ENCODE measurements at regions not wholly inside any gene's neighbourhood (a gene's known extent, or its start where the extent isn't known, plus 50 kb on each side); places are given as distances from the start of the nearest gene placed in this dataset.
"Not testable (repeated sequence)": the region's sequence is repeated elsewhere in the genome, so short reads cannot be mapped to it uniquely, and the experiment has no call there.

DNA sequence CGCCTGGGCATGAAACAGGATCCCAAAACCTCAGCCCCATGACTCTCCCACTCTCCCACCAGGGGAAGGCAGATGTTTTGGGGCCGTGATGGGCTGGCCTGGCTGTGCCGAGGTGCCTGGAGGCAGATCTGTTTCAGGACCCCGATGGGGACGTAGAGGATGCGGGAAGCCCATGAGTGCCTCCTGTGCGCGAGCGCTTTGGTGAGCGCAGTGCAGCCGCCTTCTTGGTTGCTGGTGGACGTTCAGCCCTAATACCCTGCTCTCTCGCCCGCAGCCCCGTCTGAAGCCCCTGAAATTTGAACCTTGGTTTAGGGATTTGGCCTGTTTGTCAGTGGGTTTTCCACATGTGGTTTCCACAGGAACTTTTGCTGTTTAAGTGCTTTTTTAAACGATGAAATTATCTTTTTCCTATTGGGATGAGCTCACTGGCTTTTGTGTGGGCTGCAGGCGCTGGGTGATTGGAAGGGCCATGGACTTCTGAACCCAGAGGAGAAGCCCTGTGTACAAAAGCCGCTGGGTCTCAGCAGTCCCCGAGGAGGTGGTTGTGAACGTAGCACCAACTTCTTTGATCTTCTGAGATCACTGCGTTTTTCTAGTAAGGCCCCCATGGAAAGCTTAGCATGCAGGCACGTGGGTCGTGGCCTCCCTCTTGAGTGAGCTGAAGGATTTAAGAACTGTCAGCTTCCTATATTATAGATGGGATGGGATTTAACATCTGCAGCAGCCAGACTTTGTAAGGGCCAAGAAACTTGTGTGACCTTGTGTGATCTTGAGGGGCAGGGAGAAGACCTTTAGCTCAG, 148.9 kb upstream of the ZNF469 start:
- 82% methylated on average over 16 of the region's 23 CpGs for WGBS (ENCODE audit: insufficient coverage, low coverage, missing lambda C conversion rate)
- H3K36me3 ChIP-seq (ENCODE audit: control insufficient read depth, insufficient read depth, low read length); DNase-seq (ENCODE audit: extremely low read depth in 1 of 4, low spot score in 3 of 4); intact Hi-C loops (cut with micrococcal nuclease); H4K20me1 ChIP-seq (replicated peaks; ENCODE audit: control insufficient read depth, insufficient read depth, low read length); in situ Hi-C loops (cut with MboI); H3K27me3 ChIP-seq (ENCODE audit: control insufficient read depth in 2 of 2, insufficient read depth in 2 of 2, low read length in 2 of 2); H3K4me3 ChIP-seq; FAIRE-seq; H3K9me3 ChIP-seq (replicated peaks; ENCODE audit: control insufficient read depth, insufficient read depth, low read depth, low read length); H3K79me2 ChIP-seq (ENCODE audit: control insufficient read depth, insufficient read depth, low read length); BruUV-seq (replicated peaks); CTCF ChIA-PET (ENCODE audit: low intra/inter-chr PET ratio); ATAC-seq; H3K4me2 ChIP-seq (ENCODE audit: insufficient read depth, low read length); H3K9me1 ChIP-seq (ENCODE audit: control insufficient read depth, insufficient read depth, low read length); POLR2A ChIA-PET: not testable (repeated sequence)
- peak overlapping the region in 1 of 2 experiments; percentile 68; a peak in 2 of 4 replicates for H3K9ac ChIP-seq (ENCODE audit: insufficient read depth in 1 of 2, low read depth in 2 of 2, low read length in 2 of 2)
- 0 out of 2 replicates have a peak, but pooled peaks have one; percentile 3 for TF ChIP-seq ZNF766 (CRISPR knock-in tag; conservative IDR thresholded peaks at IDR 0.05)
- 0 out of 2 replicates have a peak, but pooled peaks have one; percentile 12 for TF ChIP-seq PTRF (tag; IDR thresholded peaks at IDR 0.05)
- H3K27ac ChIP-seq (ENCODE audit: extremely low read depth, low read depth, low read length) = 0 out of 3 replicates have a peak overlapping the region, but pooled peaks have one; percentile 44
- H3K4me1 ChIP-seq (replicated peaks in 1 of 2; ENCODE audit: control insufficient read depth in 2 of 2, insufficient read depth in 2 of 2, low read length in 2 of 2) = peaks cover 4 to 31% of the 10 kb centered on the region in 2 experiments; a peak in 4 of 5 replicates
- peak overlapping the region; percentile 63 for H2AFZ ChIP-seq (ENCODE audit: low read depth, low read length)

GRCh38 chr16:88234421-88235271, 148.1 kb upstream of the ZNF469 start:
- H3K79me2 ChIP-seq (ENCODE audit: control insufficient read depth, insufficient read depth, low read length); H3K36me3 ChIP-seq (ENCODE audit: control insufficient read depth, insufficient read depth, low read length); H3K9me3 ChIP-seq (replicated peaks; ENCODE audit: control insufficient read depth, insufficient read depth, low read depth, low read length); CTCF ChIA-PET (ENCODE audit: low intra/inter-chr PET ratio); POLR2A ChIA-PET; in situ Hi-C loops (cut with MboI); H3K27me3 ChIP-seq (ENCODE audit: control insufficient read depth in 2 of 2, insufficient read depth in 2 of 2, low read length in 2 of 2); BruUV-seq (replicated peaks); H4K20me1 ChIP-seq (replicated peaks; ENCODE audit: control insufficient read depth, insufficient read depth, low read length); H3K4me2 ChIP-seq (ENCODE audit: insufficient read depth, low read length); H3K4me3 ChIP-seq; H3K9me1 ChIP-seq (ENCODE audit: control insufficient read depth, insufficient read depth, low read length); intact Hi-C loops (cut with micrococcal nuclease): not testable (repeated sequence)
- FAIRE-seq = peak; percentile 97
- H2AFZ ChIP-seq (ENCODE audit: low read depth, low read length) = peak overlapping the region; percentile 63
- H3K27ac ChIP-seq (ENCODE audit: extremely low read depth, low read depth, low read length) = 0 out of 3 replicates have a peak overlapping the region, but pooled peaks have one; percentile 44
- WGBS (ENCODE audit: insufficient coverage, low coverage, missing lambda C conversion rate) = 20% methylated on average over 29 of the region's 46 CpGs
- DNase-seq (ENCODE audit: extremely low read depth in 1 of 4, low spot score in 3 of 4) = peak in 1 of 4 experiments; percentile 7
- H3K9ac ChIP-seq (ENCODE audit: insufficient read depth in 1 of 2, low read depth in 2 of 2, low read length in 2 of 2) = peak overlapping the region in 1 of 2 experiments; percentile 68; a peak in 2 of 4 replicates
- H3K4me1 ChIP-seq (replicated peaks in 1 of 2; ENCODE audit: control insufficient read depth in 2 of 2, insufficient read depth in 2 of 2, low read length in 2 of 2) = peaks cover 4 to 31% of the 10 kb centered on the region in 2 experiments; a peak in 4 of 5 replicates
- ATAC-seq = peak; percentile 83
- TF ChIP-seq, protein P1, sequence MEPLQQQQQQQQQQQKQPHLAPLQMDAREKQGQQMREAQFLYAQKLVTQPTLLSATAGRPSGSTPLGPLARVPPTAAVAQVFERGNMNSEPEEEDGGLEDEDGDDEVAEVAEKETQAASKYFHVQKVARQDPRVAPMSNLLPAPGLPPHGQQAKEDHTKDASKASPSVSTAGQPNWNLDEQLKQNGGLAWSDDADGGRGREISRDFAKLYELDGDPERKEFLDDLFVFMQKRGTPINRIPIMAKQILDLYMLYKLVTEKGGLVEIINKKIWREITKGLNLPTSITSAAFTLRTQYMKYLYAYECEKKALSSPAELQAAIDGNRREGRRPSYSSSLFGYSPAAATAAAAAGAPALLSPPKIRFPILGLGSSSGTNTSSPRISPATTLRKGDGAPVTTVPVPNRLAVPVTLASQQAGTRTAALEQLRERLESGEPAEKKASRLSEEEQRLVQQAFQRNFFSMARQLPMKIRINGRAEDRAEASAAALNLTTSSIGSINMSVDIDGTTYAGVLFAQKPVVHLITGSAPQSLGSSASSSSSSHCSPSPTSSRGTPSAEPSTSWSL (CRISPR knock-in tag; IDR thresholded peaks at IDR 0.05; ENCODE audit: borderline replicate concordance) = 0 out of 2 replicates have a peak, but pooled peaks have one; percentile 37
- peak; percentile 31; the same call in 1 of the 2 replicates for TF ChIP-seq POLR2G (IDR thresholded peaks at IDR 0.05; ENCODE audit: low read depth, low read length)

Data from K562 (cell line).